ENCODE measurements at regions not wholly inside any gene's neighbourhood (a gene's known extent, or its start where the extent isn't known, plus 50 kb on each side); places are given as distances from the start of the nearest gene placed in this dataset.

GRCh38 chr5:152066784-152067183 lies 142.1 kb upstream of the GLRA1 start:
- Histone ChIP-seq H3K27ac (ENCODE audit: low read depth, low read length) (no peak overlapping the region), H3K9ac (ENCODE audit: extremely low read depth, low read length, poor library complexity, severe bottlenecking) (no peak overlapping the region), H3K27me3 (ENCODE audit: control insufficient read depth, insufficient read depth, low read length, poor library complexity, severe bottlenecking) (peaks cover 17% of the 10 kb centered on the region), H3K36me3 (ENCODE audit: control insufficient read depth, insufficient read depth, low read length) (no peaks in the 10 kb centered on the region), H3K4me3 (ENCODE audit: low read length) (no peak overlapping the region), H3K4me1 (ENCODE audit: control insufficient read depth, insufficient read depth, low read length) (peaks cover 4% of the 10 kb centered on the region), H3K9me3 (ENCODE audit: control insufficient read depth, low read length) (no peaks in the 10 kb centered on the region)
- Mint-ChIP-seq H3K4me3 (no peak overlapping the region), H3K27ac (no peak overlapping the region), H3K4me1 (peaks cover 17% of the 10 kb centered on the region), H3K27me3 (ENCODE audit: insufficient read depth) (peaks cover 50% of the 10 kb centered on the region), H3K9me3 (no peaks in the 10 kb centered on the region), H3K36me3 (ENCODE audit: low read depth) (no peaks in the 10 kb centered on the region)
- WGBS, 2 experiments (ENCODE audit: insufficient coverage in 1 of 2, insufficient read length in 1 of 2), result 75 to 85% methylated on average over 1 to 3 of the region's 3 CpGs
- no peak for TF ChIP-seq CTCF (conservative IDR thresholded peaks at IDR 0.05)
- DNase-seq, result no peak

- Histone ChIP-seq H3K4me1 (ENCODE audit: control insufficient read depth, insufficient read depth, low read length) (no peaks in the 10 kb centered on the region), H3K9me3 (ENCODE audit: control insufficient read depth, low read length) (no peaks in the 10 kb centered on the region), H3K36me3 (ENCODE audit: control insufficient read depth, insufficient read depth, low read length) (no peaks in the 10 kb centered on the region), H3K27ac (ENCODE audit: low read depth, low read length) (no peak overlapping the region), H3K9ac (ENCODE audit: extremely low read depth, low read length, poor library complexity, severe bottlenecking) (no peak overlapping the region), H3K4me3 (ENCODE audit: low read length) (no peak overlapping the region), H3K27me3 (ENCODE audit: control insufficient read depth, insufficient read depth, low read length, poor library complexity, severe bottlenecking) (peaks cover 3% of the 10 kb centered on the region)
- no peaks in the 10 kb centered on the region for H3K36me3 Mint-ChIP-seq (ENCODE audit: low read depth)
- H3K9me3 Mint-ChIP-seq, result no peaks in the 10 kb centered on the region
- DNase-seq, result no peak
- H3K27me3 Mint-ChIP-seq (ENCODE audit: insufficient read depth), result peaks cover 47% of the 10 kb centered on the region
- no peak overlapping the region for H3K27ac Mint-ChIP-seq
- TF ChIP-seq CTCF (conservative IDR thresholded peaks at IDR 0.05), result no peak
- no peak overlapping the region for H3K4me3 Mint-ChIP-seq
- WGBS, 2 experiments (ENCODE audit: insufficient coverage in 1 of 2, insufficient read length in 1 of 2), result 92 to 100% methylated on average over 1 of the region's 1 CpG
- H3K4me1 Mint-ChIP-seq, result peaks cover 5% of the 10 kb centered on the region
Measured at GRCh38 chr5:152063004-152063403, 138.4 kb upstream of the GLRA1 start.

- no peaks in the 10 kb centered on the region for H3K9me3 ChIP-seq (ENCODE audit: control insufficient read depth, low read length)
- H3K4me3 ChIP-seq (ENCODE audit: low read length), result no peak overlapping the region
- no peak overlapping the region for H3K27ac ChIP-seq (ENCODE audit: low read depth, low read length)
- peaks cover 7% of the 10 kb centered on the region for H3K27me3 ChIP-seq (ENCODE audit: control insufficient read depth, insufficient read depth, low read length, poor library complexity, severe bottlenecking)
- WGBS, 2 experiments (ENCODE audit: insufficient coverage in 1 of 2, insufficient read length in 1 of 2), result 100% methylated on average over 1 to 2 of the region's 2 CpGs
- Mint-ChIP-seq H3K27me3 (ENCODE audit: insufficient read depth) (peaks cover 51% of the 10 kb centered on the region), H3K9me3 (no peaks in the 10 kb centered on the region), H3K4me1 (peaks cover 13% of the 10 kb centered on the region), H3K27ac (no peak overlapping the region), H3K36me3 (ENCODE audit: low read depth) (no peaks in the 10 kb centered on the region), H3K4me3 (no peak overlapping the region)
- peaks cover 5% of the 10 kb centered on the region for H3K4me1 ChIP-seq (ENCODE audit: control insufficient read depth, insufficient read depth, low read length)
- DNase-seq, result no peak
- no peak for TF ChIP-seq CTCF (conservative IDR thresholded peaks at IDR 0.05)
- no peaks in the 10 kb centered on the region for H3K36me3 ChIP-seq (ENCODE audit: control insufficient read depth, insufficient read depth, low read length)
- no peak overlapping the region for H3K9ac ChIP-seq (ENCODE audit: extremely low read depth, low read length, poor library complexity, severe bottlenecking)
Measured at GRCh38 chr5:152061095-152061494, 136.4 kb upstream of the GLRA1 start.

Data from endodermal cell (in vitro differentiated cells).